HPDE6-E6E7 (cell line): ENCODE measurements at regions not wholly inside any gene's neighbourhood (a gene's known extent, or its start where the extent isn't known, plus 50 kb on each side); places are given as distances from the start of the nearest gene placed in this dataset.

Source experiments
- DNase-seq: peaks from one replicate; pipeline ENCODE4 v3.0.0; 2011; ENCODE audit warnings: missing footprints; ENCODE audit errors: extremely low spot score

DNA sequence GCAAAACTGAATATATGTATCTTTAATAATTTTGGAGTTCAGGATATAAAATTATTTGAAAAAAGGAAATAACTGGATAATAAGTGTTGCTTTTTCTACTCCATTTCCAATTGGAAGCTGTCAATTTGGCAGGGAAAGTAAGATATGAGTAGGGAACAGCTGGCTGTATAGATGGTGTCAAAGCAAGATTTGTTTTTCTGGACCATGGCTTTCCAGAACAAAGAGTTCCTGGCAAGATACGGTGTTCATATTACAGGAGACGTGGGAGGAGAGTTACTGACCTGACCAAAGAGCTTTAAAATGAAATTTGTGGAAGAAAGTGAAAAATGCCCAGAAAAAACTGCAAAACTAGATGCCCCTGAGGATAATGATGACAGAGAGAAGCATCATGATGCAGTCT is 442.7 kb upstream of the KIRREL3 start:
- DNase-seq: no peak

DNA sequence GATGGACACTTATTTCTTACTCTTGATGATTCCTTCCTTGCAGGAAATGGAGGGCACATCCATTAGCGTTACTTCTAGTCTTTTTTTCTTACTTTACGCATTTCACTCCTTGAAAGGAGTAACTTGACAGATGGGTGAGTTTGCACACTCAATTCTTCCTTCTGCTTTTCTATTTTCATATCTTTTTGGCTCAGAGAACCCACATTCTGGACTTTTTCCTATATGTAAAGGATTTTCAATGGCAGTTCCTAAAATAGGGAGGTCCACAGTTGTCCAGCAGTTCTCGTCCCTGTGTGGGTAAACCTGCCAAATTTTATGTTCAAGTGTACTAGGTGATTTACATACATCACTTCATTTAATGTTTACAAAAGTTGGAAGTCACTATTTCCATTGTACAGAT is 440.0 kb upstream of the KIRREL3 start:
- no peak for DNase-seq

DNA sequence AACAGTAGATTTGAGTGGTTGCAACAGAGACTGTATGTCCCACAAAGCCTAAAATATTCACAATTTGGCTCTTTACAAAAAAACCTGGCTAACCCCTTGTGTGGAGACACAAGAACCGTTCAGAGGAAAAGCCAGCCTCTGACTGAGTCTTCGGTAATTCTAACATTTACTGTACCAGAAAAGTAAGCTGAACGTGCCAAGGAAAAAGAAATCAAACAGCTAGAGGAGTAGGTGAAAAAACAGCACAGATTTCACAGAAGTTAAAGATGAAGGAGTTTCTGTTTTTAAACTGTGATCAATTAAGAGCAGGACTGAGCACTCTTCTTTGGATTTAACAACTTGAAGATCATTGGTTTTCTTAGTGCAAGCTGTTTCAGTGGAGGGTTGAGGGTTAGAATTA is 424.7 kb upstream of the KIRREL3 start:
- no peak for DNase-seq

DNA sequence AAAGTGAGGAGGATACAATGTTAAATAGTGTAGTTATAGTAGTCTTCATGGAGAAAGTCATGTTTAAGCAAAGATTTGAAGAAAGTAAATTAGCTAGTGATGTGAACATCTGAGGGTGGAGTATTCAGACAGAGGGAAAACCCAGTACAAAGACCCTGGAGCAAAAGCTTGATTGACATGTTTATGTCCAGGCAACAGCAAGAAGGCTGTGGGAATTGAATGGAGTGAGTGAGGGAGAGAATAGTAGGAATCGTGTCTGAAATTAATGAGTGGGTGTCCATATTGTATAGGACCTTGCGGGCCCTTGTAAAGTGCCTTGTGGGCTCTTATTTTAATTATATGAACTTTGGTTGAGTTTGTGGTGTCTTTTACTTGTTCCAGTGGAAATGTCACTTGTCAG is 424.1 kb upstream of the KIRREL3 start:
- no peak for DNase-seq

DNA sequence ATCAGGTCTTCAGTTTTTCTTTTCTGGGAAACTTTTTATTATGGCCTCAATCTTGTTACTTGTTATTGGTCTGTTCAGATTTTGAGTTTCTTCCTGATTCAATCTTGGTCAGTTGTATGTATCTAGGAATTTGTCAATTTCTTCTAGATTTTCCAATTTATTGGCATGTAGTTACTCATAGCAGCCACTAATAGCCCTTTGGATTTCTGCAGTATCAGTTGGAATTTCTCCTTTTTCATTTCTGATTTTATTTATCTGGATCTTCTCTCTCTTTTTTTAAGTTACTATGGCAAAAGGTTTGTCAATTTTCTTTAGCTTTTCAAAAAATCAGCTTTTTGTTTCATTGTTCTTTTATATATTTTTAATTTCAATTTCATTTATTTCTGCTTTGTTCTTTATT is 419.6 kb upstream of the KIRREL3 start:
- DNase-seq: no peak

DNA sequence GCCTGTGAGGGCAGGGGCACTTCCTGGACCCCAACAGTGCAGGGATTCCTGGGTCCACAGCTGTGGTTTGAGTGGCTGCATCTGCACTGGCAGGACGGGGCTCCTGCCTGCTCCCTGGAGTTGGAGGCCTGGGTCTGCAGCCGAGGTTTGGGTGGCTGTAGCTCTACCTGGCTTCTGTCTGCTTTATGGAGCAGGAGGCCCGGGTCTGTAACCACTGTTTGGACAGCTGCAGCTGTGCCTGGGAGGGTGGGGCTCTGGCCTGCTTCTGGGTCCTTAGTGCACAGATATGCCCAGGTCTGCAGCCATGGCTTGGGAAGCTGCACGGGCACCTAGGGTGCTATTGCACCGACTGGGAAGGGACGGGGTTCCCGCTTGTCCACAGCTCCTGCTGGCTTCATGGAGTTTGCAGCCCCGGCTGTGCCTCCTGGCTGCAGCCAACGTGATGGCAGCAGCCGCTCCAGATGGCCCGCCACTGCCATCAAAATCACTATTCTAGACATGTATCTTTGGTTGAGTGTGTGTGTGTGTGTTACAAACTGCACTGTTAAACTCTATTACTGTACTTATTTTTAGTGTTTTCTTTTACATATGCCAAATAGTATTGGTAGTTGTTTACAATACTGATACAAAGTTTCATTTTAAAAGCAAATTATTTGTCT is 412.3 kb upstream of the KIRREL3 start:
- no peak for DNase-seq

DNA sequence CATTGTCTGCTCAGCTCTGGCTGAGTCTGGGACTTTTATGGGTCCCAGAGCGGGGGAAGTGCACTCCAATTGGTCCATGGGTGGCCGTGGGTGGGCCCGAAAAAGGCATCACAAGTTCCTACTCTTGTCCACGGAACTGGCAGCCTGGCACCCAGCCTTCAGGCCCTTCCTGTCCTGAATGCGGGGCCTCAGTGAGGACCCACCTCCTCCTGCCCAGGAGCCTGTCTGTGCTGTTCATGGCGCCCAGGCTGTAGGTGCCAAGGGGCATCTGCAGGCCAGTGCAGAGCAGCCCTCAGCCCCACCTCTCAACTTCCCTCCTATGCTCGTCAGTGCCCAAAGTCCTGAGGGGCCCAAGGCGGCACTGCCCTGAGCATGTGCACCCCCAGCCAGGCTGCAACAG is 411.7 kb upstream of the KIRREL3 start:
- DNase-seq: no peak

DNA sequence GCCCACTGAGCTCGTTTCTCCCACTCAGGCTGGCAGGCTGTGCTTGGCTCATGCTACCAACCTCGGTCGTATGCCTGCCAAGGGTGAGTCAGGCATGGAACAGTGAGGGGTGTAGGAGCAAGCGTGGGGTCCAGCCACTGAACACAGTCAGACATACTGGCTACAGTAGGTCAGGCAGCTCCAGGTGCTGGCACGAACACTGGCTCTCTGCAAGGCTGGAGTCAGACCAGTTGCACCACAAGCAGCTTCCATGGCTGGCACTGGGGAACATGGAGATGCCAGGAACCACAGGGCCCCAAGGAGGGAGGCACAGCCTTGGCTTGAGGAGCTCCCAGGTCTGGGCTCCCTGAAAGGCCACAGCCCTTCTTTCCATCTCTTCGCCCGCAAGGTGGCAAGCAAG is 410.7 kb upstream of the KIRREL3 start:
- DNase-seq: no peak

DNA sequence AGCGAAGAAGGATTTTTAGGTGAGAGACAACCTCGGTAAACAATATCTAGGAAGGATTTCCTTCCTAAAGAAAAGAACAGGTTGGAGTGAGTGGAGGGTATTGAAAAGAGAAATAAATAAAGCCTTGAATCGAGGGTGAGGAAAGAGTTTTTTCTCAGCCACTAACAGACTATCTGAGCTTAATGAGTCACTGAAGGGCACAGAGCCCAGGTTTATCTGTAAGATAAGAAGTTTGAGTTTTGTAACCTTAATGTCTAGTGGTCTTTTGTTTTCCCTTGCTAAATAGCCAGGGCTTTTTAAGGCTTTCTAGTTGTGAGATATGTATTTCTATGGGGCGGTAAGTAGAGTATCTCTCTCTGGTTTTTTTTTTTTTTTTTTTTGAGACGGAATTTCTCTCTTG is 394.5 kb upstream of the KIRREL3 start:
- DNase-seq: no peak

DNA sequence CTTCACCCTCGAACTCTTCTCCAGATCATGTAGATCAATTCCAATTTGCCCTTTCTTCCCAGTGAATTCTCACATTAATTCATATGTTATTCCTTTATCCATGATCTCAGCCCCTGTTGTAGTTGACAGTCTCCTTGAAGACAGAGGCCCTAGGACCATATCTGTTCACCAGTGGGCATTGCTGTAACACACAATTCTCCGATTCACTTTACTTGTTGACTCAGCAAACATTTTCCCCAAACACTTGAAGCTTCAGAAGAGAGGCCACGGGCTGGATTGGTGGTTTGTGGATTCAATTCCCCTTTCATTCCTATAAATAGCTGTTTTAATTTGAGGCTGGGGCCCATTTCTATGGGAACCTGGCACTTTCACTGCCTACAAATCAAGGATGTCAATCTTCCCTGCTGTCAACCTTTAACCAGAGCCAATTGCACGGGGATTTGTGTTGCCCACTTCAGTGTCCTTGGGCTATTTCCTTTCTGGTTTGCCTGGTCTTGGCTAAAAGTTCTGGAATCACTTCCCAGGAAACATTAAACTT is 393.0 kb upstream of the KIRREL3 start:
- no peak for DNase-seq

DNA sequence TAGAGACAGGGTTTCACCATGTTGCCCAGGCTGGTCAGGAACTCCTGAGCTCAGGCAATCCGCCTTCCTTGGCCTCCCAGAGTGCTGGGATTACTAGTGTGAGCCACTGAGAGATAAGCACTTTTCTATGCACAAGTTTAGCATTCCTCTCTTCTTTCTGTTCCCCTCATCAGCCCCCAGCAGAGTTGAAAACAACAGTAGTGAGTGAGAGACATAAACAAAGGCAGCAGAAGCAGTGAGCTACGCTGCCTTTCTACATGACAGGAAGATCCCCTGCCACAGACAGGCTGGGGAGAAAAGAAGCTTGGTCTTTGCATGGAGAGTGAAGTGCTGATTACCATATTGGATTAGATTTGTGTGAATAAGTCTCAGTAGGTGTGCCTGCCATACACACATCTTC is 392.0 kb upstream of the KIRREL3 start:
- no peak for DNase-seq

DNA sequence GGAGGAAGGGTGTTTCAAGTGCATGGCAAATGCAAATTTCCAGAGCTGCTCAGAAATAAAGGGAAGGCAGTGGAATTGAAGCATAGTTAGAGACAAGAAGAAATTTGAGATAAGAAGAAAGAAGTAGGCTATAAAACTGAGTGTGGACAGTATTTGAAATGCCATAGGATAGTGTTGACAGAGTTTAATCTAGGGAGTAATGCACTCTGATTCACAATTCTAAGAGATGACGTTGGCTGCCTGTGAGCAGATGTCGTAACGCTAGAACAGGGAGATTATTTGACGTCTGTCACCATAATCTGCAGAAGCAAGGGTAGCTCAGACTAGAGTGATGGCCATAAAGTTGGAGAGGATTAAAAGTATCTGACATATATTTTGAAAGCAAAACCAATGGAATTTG is 389.9 kb upstream of the KIRREL3 start:
- DNase-seq: no peak

DNA sequence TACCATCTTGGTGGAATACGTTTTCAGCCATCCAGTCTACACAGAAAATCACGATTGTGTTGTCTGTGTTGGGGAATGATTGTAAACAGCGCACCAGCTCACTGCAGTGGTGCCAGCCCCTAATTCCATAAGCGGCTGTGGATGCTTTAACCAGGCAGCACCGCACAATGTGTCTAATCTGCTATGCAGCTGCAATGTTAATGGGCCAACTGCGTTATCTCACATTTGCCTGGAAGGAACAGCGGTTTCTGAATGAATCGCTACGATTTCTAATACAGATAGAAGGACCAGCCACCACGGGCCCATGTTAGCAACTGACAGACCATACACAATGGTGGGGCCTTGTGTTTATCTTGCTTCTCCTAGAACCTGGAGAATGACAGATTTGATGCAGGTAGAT is 384.5 kb upstream of the KIRREL3 start:
- DNase-seq: no peak

DNA sequence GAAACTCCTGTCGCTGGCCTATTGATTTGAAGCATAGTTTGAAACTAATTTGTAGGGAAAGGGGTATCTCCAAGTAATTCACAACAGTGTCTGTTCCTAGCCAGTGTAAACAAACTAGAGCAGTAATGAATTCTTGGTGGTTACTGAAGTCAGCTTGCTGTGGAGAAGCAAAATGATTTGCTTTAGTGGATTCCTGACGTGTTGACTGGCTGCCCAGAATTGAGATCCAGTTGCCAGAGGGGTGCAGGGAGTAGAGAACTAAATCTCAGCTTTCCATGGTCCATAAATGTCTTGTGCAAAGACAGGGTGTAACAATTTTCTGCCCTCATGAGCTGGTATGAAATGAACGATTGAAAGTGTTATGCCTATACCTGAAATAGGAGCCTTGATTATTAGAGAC is 382.5 kb upstream of the KIRREL3 start:
- DNase-seq: no peak

DNA sequence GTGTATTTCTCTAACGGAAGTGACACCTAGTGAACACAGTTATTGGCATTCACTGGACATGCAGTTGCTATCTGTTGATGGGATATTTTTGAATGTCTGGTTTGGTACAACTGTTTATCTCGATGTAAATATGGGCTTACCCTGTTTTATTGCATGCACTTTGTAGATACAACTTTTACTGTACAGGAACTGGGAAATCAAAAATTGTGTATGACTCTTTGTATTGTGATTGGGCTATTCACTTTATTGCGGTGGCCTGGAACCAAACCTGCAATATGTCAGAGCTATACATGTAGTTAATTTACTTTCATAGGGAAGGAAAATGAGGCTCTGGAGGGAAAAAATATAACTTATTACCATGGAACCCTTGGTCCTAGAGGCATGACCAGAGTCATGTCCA is 380.7 kb upstream of the KIRREL3 start:
- no peak for DNase-seq

DNA sequence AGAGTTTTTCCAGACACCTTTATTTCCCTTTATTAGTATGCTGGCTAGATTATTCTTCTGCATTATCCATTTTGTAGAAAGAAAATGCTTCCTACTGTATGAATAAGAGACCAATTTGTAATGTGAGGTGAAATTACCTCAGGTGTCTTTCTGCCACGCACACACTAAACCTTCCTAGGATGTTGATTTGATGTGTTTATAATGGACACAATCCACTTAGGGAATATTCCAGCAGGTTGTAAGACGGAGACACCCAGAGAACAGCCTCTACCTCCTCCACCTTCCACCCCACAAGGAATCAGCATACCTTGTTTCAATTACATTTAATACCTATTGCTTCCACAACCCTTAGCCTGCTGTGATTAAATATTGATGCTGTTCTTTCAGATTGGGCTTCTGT is 379.1 kb upstream of the KIRREL3 start:
- DNase-seq: no peak

DNA sequence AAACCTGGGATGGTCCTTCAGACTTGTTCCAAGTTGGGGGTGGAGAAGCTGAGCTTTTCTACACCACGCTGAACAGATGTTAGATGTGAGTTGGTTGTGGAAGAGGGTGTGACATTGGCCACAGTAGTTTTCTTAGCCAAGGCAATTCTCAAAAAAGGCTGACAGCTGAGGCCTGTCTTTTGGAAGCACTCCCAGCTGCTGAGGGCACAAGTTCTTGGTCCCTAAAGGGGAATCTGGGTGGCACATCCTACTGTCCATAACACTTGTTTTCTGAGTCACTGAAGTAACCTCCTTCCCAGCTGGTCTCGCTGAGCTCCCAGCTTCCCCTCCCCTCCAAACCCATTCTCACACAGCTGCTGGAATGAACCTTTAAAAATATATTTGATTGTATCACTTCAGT is 375.7 kb upstream of the KIRREL3 start:
- no peak for DNase-seq

DNA sequence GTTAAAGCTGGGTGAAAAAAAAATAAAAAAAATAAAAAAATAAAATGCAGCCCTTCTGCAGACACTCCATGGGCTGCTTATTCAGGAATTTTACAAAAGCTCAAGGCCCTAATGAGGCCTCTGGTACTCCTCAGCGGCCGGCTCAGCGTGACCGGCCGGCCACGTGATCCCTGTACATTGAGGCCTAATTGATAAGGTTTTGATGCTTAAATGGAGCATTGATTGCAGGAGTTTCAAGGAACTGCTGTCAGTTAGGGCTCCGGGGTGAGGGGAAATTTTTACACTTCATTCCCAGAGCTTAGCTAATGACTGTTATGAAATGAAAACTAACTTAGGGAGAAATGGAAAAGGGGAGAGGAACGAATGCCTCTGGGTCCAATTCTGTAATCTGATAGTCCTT is 368.8 kb upstream of the KIRREL3 start:
- no peak for DNase-seq

DNA sequence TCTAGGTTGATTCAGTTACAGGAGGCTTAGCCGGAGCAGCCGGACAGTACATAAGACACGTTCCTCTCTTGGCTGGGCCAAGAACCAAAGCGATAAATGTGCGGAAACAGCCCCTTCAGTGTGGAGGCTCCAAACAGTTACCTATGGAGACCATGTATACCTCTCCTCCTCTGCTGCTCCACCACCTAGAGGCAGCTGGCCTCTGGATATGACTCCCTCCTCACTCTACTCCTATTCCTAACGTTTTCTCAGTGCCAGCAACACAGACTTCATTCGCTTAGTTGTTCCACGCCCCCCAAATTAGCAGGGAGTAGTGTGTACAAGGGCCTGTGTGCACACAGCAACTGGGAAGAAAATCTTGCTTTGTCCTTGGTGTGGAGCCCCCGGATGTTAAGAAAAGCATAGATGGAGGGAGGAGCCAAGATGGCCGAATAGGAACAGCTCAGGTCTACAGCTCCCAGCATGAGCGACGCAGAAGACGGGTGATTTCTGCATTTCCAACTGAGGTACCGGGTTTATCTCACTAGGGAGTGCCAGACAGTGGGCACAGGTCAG is 362.3 kb upstream of the KIRREL3 start:
- no peak for DNase-seq

DNA sequence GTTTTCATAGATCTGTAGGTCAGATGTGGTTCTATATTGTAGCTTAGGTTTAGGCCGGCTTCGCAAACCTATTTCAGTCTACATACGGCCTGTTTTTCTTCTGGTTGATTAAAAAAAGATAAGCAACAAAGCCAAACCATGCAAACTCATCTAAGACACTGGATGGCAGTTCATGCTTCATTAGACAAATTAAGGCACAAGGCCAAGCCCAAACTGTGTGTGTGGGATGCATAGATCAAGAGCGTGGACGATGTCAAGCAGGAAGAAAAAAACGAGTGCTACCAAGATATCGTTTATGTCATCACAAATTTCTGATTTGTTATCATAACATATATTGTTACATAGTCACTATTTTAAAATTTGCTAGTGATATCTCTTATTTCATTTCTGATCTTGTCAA is 357.6 kb upstream of the KIRREL3 start:
- no peak for DNase-seq

DNA sequence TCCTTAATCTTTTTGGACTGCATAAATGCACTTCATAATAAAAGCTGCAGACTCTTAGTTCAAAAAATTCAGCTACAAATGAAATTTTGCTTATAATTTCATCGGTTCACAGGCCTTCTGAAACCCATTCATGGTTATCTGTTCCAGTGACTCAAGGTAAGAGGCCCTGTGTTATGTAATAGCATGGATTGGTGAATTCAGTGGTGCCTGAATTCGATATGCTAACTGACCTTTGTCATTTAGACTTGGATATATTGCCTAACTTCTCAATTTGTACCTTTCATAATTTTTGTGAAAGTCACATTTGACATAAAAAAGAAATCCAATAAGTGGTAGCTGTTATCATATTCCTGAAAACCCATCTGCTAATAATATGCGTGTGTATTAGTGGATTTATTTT is 349.9 kb upstream of the KIRREL3 start:
- DNase-seq: no peak

DNA sequence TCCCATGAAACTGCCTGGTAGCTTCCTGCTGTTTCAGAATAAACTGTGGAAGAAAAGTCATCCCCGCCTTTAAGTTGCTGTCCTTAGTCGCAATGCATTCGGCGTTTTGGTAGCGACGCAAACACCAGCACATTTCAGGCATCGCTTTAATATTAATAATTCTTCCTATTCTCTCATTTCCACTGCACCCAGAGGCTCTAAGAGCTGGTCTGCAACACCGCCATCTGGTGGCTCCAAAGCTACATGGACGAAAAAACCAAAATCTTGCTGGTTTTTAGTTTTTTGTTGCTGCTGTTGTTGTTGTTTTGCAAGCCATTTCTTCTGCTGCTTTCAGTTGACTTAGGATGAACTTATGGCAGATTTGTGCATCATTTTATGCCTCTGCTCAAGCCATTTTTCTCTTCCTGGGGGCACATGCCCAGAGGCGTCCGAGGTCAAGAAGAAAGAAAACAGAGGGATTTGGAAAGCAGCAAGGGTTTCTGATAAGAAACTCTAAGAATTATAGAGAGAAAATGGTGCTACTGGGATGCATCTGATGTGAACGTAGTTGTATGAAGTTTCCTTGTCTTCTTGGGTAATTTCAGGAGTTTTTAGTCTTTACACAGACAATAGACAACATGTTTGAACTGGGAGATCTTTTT is 345.4 kb upstream of the KIRREL3 start:
- no peak for DNase-seq

DNA sequence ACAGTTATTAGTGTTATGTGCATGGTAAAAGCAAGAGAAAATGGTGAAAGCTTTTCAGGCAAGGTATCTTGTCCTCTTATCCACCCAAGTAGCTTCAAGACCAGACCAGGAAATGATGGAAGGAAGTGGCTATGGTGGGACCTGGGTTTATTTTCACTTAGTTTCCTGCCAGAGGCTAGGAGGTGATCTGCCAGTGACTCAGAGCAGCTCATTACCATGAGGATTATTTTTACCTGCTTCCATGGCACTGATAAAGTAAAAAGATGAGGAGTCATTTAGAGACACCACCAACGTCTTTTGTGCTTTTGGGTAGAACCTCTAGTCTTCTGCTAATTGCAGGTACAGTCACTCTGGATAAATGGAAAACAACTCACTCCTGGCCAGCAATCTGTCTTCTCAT is 339.9 kb upstream of the KIRREL3 start:
- DNase-seq: no peak

DNA sequence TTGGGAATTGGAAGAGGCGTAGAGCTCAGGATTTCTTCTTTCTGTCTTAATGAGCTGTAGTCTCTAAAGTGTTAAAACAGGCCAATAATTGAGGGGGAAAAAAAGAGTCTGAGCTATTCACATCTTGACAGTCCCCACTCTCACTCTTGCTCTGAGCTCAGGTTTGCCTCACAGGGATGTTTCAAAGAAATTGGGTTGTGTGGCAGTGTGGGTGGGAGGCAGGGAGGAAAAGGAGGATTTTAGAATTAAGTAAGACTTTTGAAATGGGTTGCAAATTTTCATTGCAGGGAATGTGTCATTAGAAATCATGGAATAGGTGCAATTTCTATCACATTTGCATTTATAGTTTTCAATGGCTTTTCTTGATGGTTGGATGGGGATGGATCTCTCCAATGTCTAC is 338.8 kb upstream of the KIRREL3 start:
- no peak for DNase-seq
